ENCODE measurements at regions not wholly inside any gene's neighbourhood (a gene's known extent, or its start where the extent isn't known, plus 50 kb on each side); places are given as distances from the start of the nearest gene placed in this dataset.

DNA sequence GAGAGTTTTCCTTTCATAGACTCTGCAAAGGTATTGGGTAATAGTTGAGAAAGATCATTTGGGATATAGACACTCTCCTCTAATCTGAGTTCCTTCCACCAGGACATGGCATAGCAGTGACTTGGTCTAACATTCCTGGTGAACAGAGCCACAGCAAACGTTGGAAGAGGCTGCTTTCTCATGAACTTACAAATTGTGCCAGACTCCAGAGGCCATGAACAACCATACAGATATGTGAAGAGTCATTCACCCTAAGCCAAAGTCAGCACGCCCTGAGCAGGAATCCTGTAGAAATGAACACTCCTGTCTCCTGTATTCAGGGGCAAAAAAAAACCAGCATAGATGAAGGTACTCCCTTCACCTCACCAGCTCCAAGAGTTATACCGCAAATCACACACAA lies 152.8 kb downstream of the TMEM18 start:
- TF ChIP-seq HDGF (IDR thresholded peaks at IDR 0.05; ENCODE audit: borderline replicate concordance) (no peak), FOXA1 (IDR thresholded peaks at IDR 0.05) (no peak), FOXM1 (IDR thresholded peaks at IDR 0.05; ENCODE audit: borderline replicate concordance) (no peak), NFRKB (IDR thresholded peaks at IDR 0.05) (no peak), ZNF384 (IDR thresholded peaks at IDR 0.05) (no peak)

Measured in HEK293T (cell line).